Astrocyte (in vitro differentiated cells and primary cell): ENCODE measurements at regions not wholly inside any gene's neighbourhood (a gene's known extent, or its start where the extent isn't known, plus 50 kb on each side); places are given as distances from the start of the nearest gene placed in this dataset.

Experiments used
- DNase-seq: peaks from one replicate; pipeline ENCODE4 v3.0.0-alpha.2; 2010; ENCODE audit warnings: low read depth
- FAIRE-seq: peaks from 2 replicates; lab custom pipeline; 2011; peaks lifted over from hg19 to GRCh38; lab: Jason Lieb, UNC
- H2AFZ ChIP-seq: 2 replicates; pipeline ENCODE4 v1.6.0; 2012; ENCODE audit warnings: low read depth, low read length, inconsistent platforms
- H3K27ac ChIP-seq: 2 replicates; pipeline ENCODE4 v1.5.1; 2011; ENCODE audit warnings: low read depth, low read length, inconsistent platforms
- H3K27me3 ChIP-seq: 2 replicates; pipeline ENCODE4 v1.6.0; 2011; ENCODE audit warnings: low read length, inconsistent platforms; ENCODE audit not compliant: insufficient read depth
- H3K36me3 ChIP-seq: 2 replicates; pipeline ENCODE4 v1.5.1; 2011; ENCODE audit warnings: low read length, inconsistent platforms; ENCODE audit not compliant: insufficient read depth
- H3K4me1 ChIP-seq: 2 replicates; pipeline ENCODE4 v1.5.1; 2011; ENCODE audit warnings: low read length, inconsistent platforms; ENCODE audit not compliant: insufficient read depth
- H3K4me2 ChIP-seq: 2 replicates; pipeline ENCODE4 v1.6.0; 2012; ENCODE audit warnings: low read length, inconsistent platforms
- H3K4me3 ChIP-seq: 2 replicates; pipeline ENCODE4 v1.5.1; 2011; ENCODE audit warnings: low read depth, mild to moderate bottlenecking, low read length, inconsistent platforms; ENCODE audit not compliant: insufficient read depth
- H3K79me2 ChIP-seq: 2 replicates; pipeline ENCODE4 v1.6.0; 2012; ENCODE audit warnings: mild to moderate bottlenecking, low read length, inconsistent platforms; ENCODE audit not compliant: insufficient read depth
- H3K9ac ChIP-seq: 2 replicates; pipeline ENCODE4 v1.6.0; 2012; ENCODE audit warnings: mild to moderate bottlenecking, low read length, inconsistent platforms
- H3K9me3 ChIP-seq: 2 replicates; pipeline ENCODE4 v1.5.1; 2012; ENCODE audit warnings: low read depth, mild to moderate bottlenecking, low read length, inconsistent platforms; ENCODE audit not compliant: insufficient read depth
- H4K20me1 ChIP-seq: 2 replicates; pipeline ENCODE4 v1.6.0; 2012; ENCODE audit warnings: low read length, inconsistent platforms; ENCODE audit not compliant: insufficient read depth
- H3K27ac Mint-ChIP-seq: one replicate; pipeline ENCODE4 v1.8.0; 2021; ENCODE audit warnings: mild to moderate bottlenecking, mixed read lengths; ENCODE audit not compliant: unreplicated experiment
- H3K27me3 Mint-ChIP-seq: one replicate; pipeline ENCODE4 v1.8.0; 2021; ENCODE audit warnings: low read depth, mixed read lengths; ENCODE audit not compliant: unreplicated experiment
- H3K36me3 Mint-ChIP-seq: one replicate; pipeline ENCODE4 v1.8.0; 2021; ENCODE audit warnings: low read depth, mixed read lengths; ENCODE audit not compliant: unreplicated experiment
- H3K4me1 Mint-ChIP-seq: one replicate; pipeline ENCODE4 v1.8.0; 2021; ENCODE audit warnings: low read depth, mixed read lengths; ENCODE audit not compliant: unreplicated experiment
- H3K4me3 Mint-ChIP-seq: one replicate; pipeline ENCODE4 v1.8.0; 2021; ENCODE audit warnings: mild to moderate bottlenecking, moderate library complexity, mixed read lengths; ENCODE audit not compliant: unreplicated experiment
- H3K9me3 Mint-ChIP-seq: one replicate; pipeline ENCODE4 v1.8.0; 2021; ENCODE audit warnings: mild to moderate bottlenecking, mixed read lengths; ENCODE audit not compliant: unreplicated experiment
- CTCF ChIP-seq: IDR thresholded peaks from 2 replicates; pipeline ENCODE4 v1.5.1; 2011; ENCODE audit warnings: low read depth, mild to moderate bottlenecking, inconsistent platforms, low read length, moderate library complexity; ENCODE audit not compliant: insufficient read depth
- EZH2 ChIP-seq: IDR thresholded peaks from 2 replicates; pipeline ENCODE4 v1.6.1; 2012; ENCODE audit warnings: mild to moderate bottlenecking, low read length, inconsistent platforms; ENCODE audit not compliant: insufficient read depth

- no peaks in the 10 kb centered on the region for H4K20me1 ChIP-seq
- Mint-ChIP-seq H3K27me3 (peaks cover 12% of the 10 kb centered on the region), H3K4me3 (no peak overlapping the region), H3K27ac (no peak overlapping the region), H3K36me3 (no peaks in the 10 kb centered on the region), H3K4me1 (no peaks in the 10 kb centered on the region), H3K9me3 (peaks cover 8% of the 10 kb centered on the region)
- H3K36me3 ChIP-seq = no peaks in the 10 kb centered on the region
- no peak for TF ChIP-seq EZH2
- no peak for TF ChIP-seq CTCF
- H3K9me3 ChIP-seq = no peaks in the 10 kb centered on the region
- H3K4me2 ChIP-seq = no peak overlapping the region
- no peaks in the 10 kb centered on the region for H3K4me1 ChIP-seq
- no peak for FAIRE-seq
- H2AFZ ChIP-seq = no peak overlapping the region
- H3K27me3 ChIP-seq = peaks cover 6% of the 10 kb centered on the region
- no peak overlapping the region for H3K9ac ChIP-seq
- H3K27ac ChIP-seq = no peak overlapping the region
- no peak for DNase-seq
- no peaks in the 10 kb centered on the region for H3K79me2 ChIP-seq
- no peak overlapping the region for H3K4me3 ChIP-seq
These were observed 107.5 kb upstream of the CLDN14 start for GRCh38 chr21:36587388-36587787.

GRCh38 chr21:36589352-36589971 is 109.5 kb upstream of the SIM2 start:
- peaks cover 12% of the 10 kb centered on the region for H3K9me3 Mint-ChIP-seq
- Histone ChIP-seq H3K4me3 (no peak overlapping the region), H2AFZ (no peak overlapping the region), H3K36me3 (no peaks in the 10 kb centered on the region), H3K9ac (no peak overlapping the region), H3K9me3 (no peaks in the 10 kb centered on the region), H3K79me2 (no peaks in the 10 kb centered on the region), H3K4me1 (no peaks in the 10 kb centered on the region), H3K27me3 (peaks cover 4% of the 10 kb centered on the region), H4K20me1 (no peaks in the 10 kb centered on the region), H3K4me2 (no peak overlapping the region), H3K27ac (no peak overlapping the region)
- no peak overlapping the region for H3K4me3 Mint-ChIP-seq
- H3K27ac Mint-ChIP-seq = no peak overlapping the region
- peaks cover 22% of the 10 kb centered on the region for H3K27me3 Mint-ChIP-seq
- TF ChIP-seq CTCF = peak; percentile 29
- no peak for TF ChIP-seq EZH2
- no peaks in the 10 kb centered on the region for H3K4me1 Mint-ChIP-seq
- DNase-seq (no peak), FAIRE-seq (no peak)
- no peaks in the 10 kb centered on the region for H3K36me3 Mint-ChIP-seq

- no peak overlapping the region for H3K4me3 ChIP-seq
- Mint-ChIP-seq H3K27ac (no peak overlapping the region), H3K27me3 (peaks cover 30% of the 10 kb centered on the region), H3K4me1 (no peaks in the 10 kb centered on the region), H3K36me3 (no peaks in the 10 kb centered on the region), H3K4me3 (no peak overlapping the region), H3K9me3 (peaks cover 10% of the 10 kb centered on the region)
- H3K27ac ChIP-seq = no peak overlapping the region
- no peak overlapping the region for H3K4me2 ChIP-seq
- H3K9ac ChIP-seq = no peak overlapping the region
- H3K79me2 ChIP-seq = no peaks in the 10 kb centered on the region
- H3K4me1 ChIP-seq = no peaks in the 10 kb centered on the region
- no peaks in the 10 kb centered on the region for H3K36me3 ChIP-seq
- FAIRE-seq = no peak
- no peaks in the 10 kb centered on the region for H3K9me3 ChIP-seq
- TF ChIP-seq CTCF = no peak
- no peak for TF ChIP-seq EZH2
- DNase-seq = no peak
- peaks cover 11% of the 10 kb centered on the region for H3K27me3 ChIP-seq
- H2AFZ ChIP-seq = no peak overlapping the region
- H4K20me1 ChIP-seq = no peaks in the 10 kb centered on the region
These were observed 107.5 kb upstream of the SIM2 start for GRCh38 chr21:36591326-36591970.
